Skeletal muscle satellite cell (primary cell): ENCODE measurements at regions not wholly inside any gene's neighbourhood (a gene's known extent, or its start where the extent isn't known, plus 50 kb on each side); places are given as distances from the start of the nearest gene placed in this dataset.

ENCODE experiments used
- H3K27me3 ChIP-seq: 2 replicates; pipeline ENCODE4 v1.7.0; 2013; ENCODE audit warnings: low read length; ENCODE audit not compliant: control insufficient read depth, insufficient read depth
- H3K36me3 ChIP-seq: 2 replicates; pipeline ENCODE4 v1.7.0; 2013; ENCODE audit warnings: mild to moderate bottlenecking, control low read depth, low read length; ENCODE audit not compliant: insufficient read depth
- H3K4me1 ChIP-seq: 2 replicates; pipeline ENCODE4 v1.7.0; 2013; ENCODE audit warnings: low read length; ENCODE audit not compliant: control insufficient read depth, insufficient read depth
- H3K4me2 ChIP-seq: 2 replicates; pipeline ENCODE4 v1.7.0; 2013; ENCODE audit warnings: mild to moderate bottlenecking, low read length
- H3K4me3 ChIP-seq: 2 replicates; pipeline ENCODE4 v1.7.0; 2013; ENCODE audit warnings: low read length
- H3K9ac ChIP-seq: 2 replicates; pipeline ENCODE4 v1.7.0; 2013; ENCODE audit warnings: mild to moderate bottlenecking, low read depth, low read length, moderate library complexity
- H3K9me3 ChIP-seq: replicated peaks from 2 replicates; pipeline ENCODE4 v1.7.0; 2013; ENCODE audit warnings: mild to moderate bottlenecking, control low read depth, low read length

DNA sequence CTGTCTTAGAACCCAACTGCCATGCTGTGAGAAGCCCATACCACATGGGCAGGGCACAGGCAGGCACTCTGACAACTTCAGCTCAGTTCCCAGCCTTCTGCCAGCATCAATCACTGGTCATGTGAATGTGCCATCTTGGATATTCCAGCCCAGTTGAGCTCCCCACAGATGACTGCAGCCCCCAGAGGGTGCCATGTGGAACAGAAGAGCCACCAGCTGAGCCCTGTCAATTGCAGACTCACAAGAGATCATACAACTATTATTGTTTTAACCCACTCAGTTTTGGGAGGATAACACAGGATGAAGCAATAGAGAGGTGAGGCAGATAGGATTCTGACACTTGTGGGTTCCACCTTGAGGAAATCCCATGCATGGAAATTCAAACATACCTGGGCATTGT is 78.4 kb upstream of the ZBTB40 start:
- no peaks in the 10 kb centered on the region for H3K4me1 ChIP-seq
- H3K4me2 ChIP-seq = no peak overlapping the region
- H3K27me3 ChIP-seq = peaks cover 60% of the 10 kb centered on the region
- H3K36me3 ChIP-seq = no peaks in the 10 kb centered on the region
- no peak overlapping the region for H3K9ac ChIP-seq
- no peak overlapping the region for H3K4me3 ChIP-seq
- no peaks in the 10 kb centered on the region for H3K9me3 ChIP-seq

DNA sequence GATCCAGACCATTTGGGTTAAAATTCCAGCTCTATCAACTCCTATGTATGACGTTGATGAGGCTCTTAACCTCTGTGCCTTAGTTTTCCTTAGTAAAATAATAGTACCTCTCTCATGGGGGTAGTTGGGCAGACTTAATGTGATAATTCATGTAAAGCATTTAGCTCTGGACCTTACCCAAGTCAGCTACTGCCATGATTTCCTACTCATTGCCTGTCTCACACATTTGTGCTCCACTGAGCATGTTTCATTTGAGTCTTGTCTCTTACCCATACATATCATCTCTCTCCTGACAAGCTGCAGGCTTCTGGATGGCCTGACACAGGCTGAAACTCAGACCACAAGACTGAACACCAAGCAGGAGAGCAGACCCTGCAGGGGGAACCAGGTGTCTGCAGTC is 77.7 kb upstream of the ZBTB40 start:
- H3K9me3 ChIP-seq = no peaks in the 10 kb centered on the region
- H3K9ac ChIP-seq = no peak overlapping the region
- no peak overlapping the region for H3K4me3 ChIP-seq
- no peak overlapping the region for H3K4me2 ChIP-seq
- H3K36me3 ChIP-seq = no peaks in the 10 kb centered on the region
- peaks cover 59% of the 10 kb centered on the region for H3K27me3 ChIP-seq
- H3K4me1 ChIP-seq = no peaks in the 10 kb centered on the region

DNA sequence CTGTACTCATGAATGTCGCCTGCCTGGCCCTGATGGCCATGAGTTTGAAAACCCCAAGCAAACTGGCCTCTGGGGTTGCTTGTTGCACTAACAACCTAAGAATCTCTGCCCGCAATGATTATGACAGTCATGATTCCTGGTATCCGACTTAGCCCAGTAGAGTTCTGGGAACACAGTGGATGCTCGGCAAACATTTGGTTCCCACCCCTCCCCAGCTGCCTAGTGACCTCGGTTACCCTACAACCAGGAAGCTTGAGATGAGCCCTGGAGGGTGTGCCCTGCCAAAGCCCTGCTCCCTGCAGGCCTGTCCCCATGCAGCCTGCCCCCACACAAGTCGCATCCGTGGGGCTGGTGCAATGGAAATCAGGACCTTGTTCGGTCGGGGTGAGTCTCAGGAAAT is 76.0 kb upstream of the ZBTB40 start:
- Histone ChIP-seq H3K9me3 (no peaks in the 10 kb centered on the region), H3K27me3 (peaks cover 59% of the 10 kb centered on the region)

DNA sequence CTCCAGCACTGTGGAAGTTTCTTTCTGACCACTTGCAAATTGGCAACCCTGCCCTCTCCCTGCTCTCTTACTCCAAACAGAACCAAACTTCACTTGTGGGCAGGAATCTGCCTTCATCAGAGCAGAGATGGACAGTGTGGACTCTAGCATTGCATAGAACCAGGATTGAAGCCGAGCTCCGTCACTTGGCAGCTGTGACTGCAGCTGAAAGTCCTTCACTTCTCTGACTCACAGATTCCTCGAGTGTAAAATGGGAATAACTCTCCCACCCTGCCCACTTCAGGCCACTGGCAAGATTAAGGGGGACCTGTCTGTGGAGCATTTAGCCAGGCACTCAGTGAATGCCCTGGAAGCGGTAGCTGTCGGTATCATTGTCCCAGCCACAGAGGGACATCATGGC is 75.7 kb upstream of the ZBTB40 start:
- Histone ChIP-seq H3K4me2 (no peak overlapping the region), H3K9ac (no peak overlapping the region), H3K27me3 (peaks cover 55% of the 10 kb centered on the region), H3K4me3 (no peak overlapping the region), H3K36me3 (no peaks in the 10 kb centered on the region), H3K4me1 (no peaks in the 10 kb centered on the region), H3K9me3 (no peaks in the 10 kb centered on the region)

More for the DNA sequence above, 76.0 kb upstream of the ZBTB40 start:
- H3K4me2 ChIP-seq = no peak overlapping the region
- H3K9ac ChIP-seq = no peak overlapping the region
- no peaks in the 10 kb centered on the region for H3K36me3 ChIP-seq
- H3K4me1 ChIP-seq = no peaks in the 10 kb centered on the region
- no peak overlapping the region for H3K4me3 ChIP-seq

DNA sequence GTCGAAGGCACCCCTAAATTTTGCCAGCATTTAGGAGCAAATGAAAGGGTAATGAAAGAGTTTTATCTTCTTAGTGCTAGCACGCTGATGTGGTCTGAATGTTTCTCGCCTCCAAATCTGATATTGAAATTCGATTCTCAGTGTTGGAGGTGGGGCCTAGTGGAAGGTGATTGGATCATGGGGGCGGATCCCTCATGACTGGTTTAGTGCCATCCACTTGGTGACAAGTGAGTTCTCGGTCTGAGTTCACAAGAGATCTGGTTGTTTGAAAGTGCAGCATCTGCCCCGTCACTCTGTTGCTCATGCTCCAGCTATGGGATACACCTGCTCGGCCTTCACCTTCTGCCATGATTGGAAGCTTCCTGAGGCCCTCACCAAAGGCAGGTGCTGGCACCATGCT is 75.1 kb upstream of the ZBTB40 start:
- H3K4me2 ChIP-seq = no peak overlapping the region
- no peak overlapping the region for H3K9ac ChIP-seq
- no peaks in the 10 kb centered on the region for H3K9me3 ChIP-seq
- H3K27me3 ChIP-seq = peaks cover 52% of the 10 kb centered on the region
- no peak overlapping the region for H3K4me3 ChIP-seq
- H3K4me1 ChIP-seq = no peaks in the 10 kb centered on the region
- H3K36me3 ChIP-seq = no peaks in the 10 kb centered on the region

DNA sequence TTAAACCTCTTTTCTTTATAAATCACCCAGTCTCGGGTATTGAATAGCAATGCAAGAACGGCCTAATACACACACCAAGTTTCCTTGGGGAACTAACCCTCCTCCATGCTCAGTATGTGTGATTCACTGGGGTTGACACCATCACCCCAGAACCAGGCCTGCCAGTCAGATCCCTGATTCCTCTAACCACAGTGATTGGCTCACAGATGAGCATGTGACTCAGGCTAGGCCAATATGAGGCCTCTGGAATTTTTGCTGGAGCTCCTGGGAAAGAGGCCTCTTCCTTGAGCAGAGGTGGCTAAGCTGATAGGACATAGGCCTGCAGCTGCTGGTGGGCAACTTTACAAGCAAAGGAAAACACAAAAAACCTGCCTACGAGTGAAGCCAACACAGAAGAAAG is 74.7 kb upstream of the ZBTB40 start:
- no peaks in the 10 kb centered on the region for H3K36me3 ChIP-seq
- no peak overlapping the region for H3K9ac ChIP-seq
- H3K4me3 ChIP-seq = no peak overlapping the region
- H3K4me1 ChIP-seq = no peaks in the 10 kb centered on the region
- H3K27me3 ChIP-seq = peaks cover 49% of the 10 kb centered on the region
- no peaks in the 10 kb centered on the region for H3K9me3 ChIP-seq
- H3K4me2 ChIP-seq = no peak overlapping the region

DNA sequence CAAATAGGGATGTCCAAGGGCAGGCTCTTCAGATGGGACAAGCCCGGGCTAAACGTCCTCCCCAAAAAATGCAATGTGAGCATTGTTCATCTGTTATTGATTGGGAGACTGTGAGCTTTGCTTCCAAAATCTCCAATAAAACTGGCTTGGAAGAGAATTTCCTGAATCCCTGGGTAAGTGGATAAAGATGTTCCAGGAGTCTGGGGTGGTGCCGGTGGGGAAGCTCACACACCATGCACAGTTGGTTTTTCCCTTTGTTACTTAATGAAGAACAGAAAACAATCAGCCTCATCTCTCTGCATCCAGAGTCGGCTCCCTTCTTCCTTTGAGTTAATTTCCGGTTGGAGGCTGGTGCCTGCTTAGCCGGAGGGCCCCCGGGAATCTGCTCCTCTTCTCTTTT is 72.1 kb upstream of the ZBTB40 start:
- H3K9me3 ChIP-seq = no peaks in the 10 kb centered on the region
- H3K4me1 ChIP-seq = no peaks in the 10 kb centered on the region
- H3K4me3 ChIP-seq = no peak overlapping the region
- no peak overlapping the region for H3K4me2 ChIP-seq
- no peak overlapping the region for H3K9ac ChIP-seq
- peaks cover 58% of the 10 kb centered on the region for H3K27me3 ChIP-seq
- H3K36me3 ChIP-seq = no peaks in the 10 kb centered on the region

DNA sequence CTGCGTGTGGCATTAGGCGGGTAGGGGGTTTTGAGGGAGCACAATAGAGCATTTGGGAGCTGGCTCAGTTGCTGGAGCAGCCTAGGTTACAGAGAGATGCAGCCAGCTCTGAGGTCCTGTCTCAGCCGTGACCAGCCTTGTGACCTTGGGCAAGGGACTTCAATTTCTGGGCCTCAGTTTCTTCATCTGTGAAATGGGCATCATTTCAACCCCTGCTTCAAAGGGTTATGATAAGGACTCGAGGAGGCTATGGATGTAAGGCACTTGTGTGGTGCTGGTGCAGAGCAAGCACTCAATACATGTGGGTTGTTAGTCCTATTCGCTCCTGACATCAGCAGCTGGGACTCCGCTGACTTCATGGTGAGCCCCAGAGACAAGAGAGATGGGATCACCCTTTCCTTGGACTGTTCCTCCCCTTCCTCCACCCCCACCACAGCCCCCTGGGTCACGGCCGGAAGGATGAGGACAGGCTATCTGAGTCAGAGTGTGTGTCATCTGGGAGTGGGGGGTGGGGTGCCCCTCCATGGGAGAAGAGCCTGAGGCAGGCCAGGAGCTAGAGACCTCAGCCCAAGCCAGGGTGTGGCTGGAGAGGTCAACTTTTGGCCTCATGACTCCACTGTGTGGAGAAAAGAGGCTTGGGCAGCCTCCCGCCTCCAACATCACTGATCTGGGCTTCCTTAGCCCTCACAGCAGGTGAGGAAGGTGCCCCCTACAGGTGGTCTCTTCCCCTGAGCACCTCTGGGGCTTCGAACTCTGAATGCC is 71.4 kb upstream of the ZBTB40 start:
- H3K4me1 ChIP-seq = no peaks in the 10 kb centered on the region
- no peak overlapping the region for H3K4me3 ChIP-seq
- no peaks in the 10 kb centered on the region for H3K36me3 ChIP-seq
- H3K9me3 ChIP-seq = no peaks in the 10 kb centered on the region
- no peak overlapping the region for H3K4me2 ChIP-seq
- no peak overlapping the region for H3K9ac ChIP-seq
- peaks cover 62% of the 10 kb centered on the region for H3K27me3 ChIP-seq

DNA sequence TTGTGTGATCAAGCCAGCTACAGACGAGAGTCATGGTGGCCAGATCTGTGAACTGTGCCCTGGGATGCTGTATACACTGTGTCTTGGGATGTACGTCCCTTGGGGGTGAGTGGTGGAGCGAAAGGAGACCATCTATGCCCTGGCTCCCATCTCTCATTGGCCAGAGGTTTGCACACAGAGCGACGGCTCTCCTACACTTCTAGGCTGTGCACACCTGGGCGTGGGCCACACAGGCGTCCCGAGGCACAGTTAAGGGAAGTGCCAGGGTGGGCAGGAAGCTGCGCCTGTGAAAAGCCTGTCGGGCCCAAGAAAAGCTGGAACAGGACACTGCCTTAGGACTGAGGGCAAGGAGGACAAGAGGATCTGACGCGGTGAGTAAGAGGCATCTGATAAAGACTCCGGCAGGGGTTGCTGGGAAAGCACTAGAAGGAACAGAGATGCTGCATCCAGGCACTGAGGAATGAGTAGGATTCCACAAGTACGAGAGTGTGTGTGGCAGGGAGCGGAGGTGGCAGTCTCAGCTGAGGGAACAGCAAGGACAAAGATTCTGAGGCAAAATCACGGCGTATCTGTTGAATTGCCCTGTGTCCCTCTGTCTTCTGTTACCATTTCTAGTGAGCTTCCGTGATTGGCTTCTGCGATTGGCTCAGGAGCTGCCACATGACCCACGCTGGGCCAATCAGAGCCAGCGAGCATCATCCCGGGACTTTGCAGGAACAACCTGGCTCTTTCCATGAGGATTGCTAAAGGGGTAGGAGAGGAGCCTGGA is 67.9 kb upstream of the ZBTB40 start:
- Histone ChIP-seq H3K36me3 (no peaks in the 10 kb centered on the region), H3K27me3 (peaks cover 73% of the 10 kb centered on the region), H3K4me1 (no peaks in the 10 kb centered on the region), H3K9ac (no peak overlapping the region), H3K4me2 (no peak overlapping the region), H3K9me3 (no peaks in the 10 kb centered on the region), H3K4me3 (no peak overlapping the region)

DNA sequence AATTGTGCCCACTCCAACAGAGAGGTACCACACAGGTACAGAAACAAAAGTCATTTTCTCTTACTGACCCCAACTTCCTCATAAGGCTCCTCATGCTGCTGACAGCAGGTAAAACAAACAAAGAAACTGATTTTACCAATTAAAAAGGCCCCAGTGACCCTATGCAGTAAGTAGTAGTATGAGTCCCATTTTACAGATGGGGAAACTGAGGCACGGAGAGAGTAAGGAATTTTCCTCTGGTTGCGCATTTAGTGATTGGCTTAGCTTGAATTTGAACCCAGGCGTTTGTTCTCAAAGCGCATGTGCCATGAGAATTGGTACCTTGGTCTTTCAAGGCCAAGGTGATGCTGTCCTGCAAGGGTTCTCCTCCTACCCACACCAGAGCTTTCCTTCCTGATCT is 66.1 kb upstream of the ZBTB40 start:
- H3K36me3 ChIP-seq = no peaks in the 10 kb centered on the region
- peaks cover 77% of the 10 kb centered on the region for H3K27me3 ChIP-seq
- no peak overlapping the region for H3K9ac ChIP-seq
- no peaks in the 10 kb centered on the region for H3K4me1 ChIP-seq
- no peak overlapping the region for H3K4me3 ChIP-seq
- no peak overlapping the region for H3K4me2 ChIP-seq
- H3K9me3 ChIP-seq = no peaks in the 10 kb centered on the region

DNA sequence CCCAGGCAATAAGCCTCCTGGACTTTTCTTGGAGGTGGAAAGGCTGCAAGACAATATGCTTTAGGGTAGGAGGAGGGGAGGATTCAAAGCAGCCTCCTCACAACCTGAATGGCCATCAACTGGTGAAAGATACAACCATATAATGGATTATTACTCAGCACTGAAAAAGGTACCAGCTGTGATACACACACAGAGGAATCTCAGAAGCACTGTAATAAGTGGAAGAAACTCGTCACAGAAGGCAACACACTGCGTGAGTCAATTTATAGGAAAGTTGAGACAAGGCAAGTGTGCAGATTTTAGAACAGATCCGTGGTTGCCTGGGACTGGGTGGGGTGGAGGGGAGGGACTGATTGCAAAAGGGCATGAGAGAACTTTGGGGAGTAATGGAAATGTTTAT is 64.9 kb upstream of the ZBTB40 start:
- H3K4me1 ChIP-seq = no peaks in the 10 kb centered on the region
- H3K27me3 ChIP-seq = peaks cover 86% of the 10 kb centered on the region
- H3K9me3 ChIP-seq = no peaks in the 10 kb centered on the region
- H3K36me3 ChIP-seq = no peaks in the 10 kb centered on the region
- H3K9ac ChIP-seq = no peak overlapping the region
- H3K4me2 ChIP-seq = no peak overlapping the region
- no peak overlapping the region for H3K4me3 ChIP-seq
